ENCODE measurements at regions not wholly inside any gene's neighbourhood (a gene's known extent, or its start where the extent isn't known, plus 50 kb on each side); places are given as distances from the start of the nearest gene placed in this dataset.

DNA sequence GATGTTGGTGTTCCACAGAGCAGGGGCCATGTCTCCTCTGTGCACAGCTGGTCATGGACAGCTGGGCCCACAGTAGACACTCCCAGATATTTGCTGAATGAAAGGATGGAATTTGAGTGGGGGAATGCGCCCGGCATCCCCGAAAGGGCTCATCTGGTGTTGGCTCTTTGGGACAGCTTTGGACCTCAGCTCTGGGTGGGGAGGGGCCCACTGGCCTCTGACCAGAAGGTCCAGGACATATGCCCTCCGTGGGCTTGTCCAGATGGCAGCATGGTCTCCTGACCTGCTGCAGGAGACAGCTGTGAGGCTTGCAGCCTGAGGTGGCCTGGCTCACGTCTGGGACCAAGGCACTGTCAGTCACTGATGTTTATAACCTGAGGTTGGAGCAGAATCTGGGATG is 160.4 kb upstream of the AJAP1 start:
- H3K36me3 ChIP-seq (replicated peaks): no peaks in the 10 kb centered on the region
- in situ Hi-C loops (cut with HindIII; ENCODE audit: low pct_ligation_motif_present, low sequenced_read_pairs): no loop called here
- no peaks in the 10 kb centered on the region for H3K27me3 ChIP-seq (replicated peaks)
- DNase-seq: no peak
- TF ChIP-seq, protein P1, sequence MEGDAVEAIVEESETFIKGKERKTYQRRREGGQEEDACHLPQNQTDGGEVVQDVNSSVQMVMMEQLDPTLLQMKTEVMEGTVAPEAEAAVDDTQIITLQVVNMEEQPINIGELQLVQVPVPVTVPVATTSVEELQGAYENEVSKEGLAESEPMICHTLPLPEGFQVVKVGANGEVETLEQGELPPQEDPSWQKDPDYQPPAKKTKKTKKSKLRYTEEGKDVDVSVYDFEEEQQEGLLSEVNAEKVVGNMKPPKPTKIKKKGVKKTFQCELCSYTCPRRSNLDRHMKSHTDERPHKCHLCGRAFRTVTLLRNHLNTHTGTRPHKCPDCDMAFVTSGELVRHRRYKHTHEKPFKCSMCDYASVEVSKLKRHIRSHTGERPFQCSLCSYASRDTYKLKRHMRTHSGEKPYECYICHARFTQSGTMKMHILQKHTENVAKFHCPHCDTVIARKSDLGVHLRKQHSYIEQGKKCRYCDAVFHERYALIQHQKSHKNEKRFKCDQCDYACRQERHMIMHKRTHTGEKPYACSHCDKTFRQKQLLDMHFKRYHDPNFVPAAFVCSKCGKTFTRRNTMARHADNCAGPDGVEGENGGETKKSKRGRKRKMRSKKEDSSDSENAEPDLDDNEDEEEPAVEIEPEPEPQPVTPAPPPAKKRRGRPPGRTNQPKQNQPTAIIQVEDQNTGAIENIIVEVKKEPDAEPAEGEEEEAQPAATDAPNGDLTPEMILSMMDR (IDR thresholded peaks at IDR 0.05; ENCODE audit: low read depth, low read length, missing control alignments): no peak
- H3K27ac ChIP-seq: no peak overlapping the region
- H3K4me3 ChIP-seq (ENCODE audit: low read depth, low read length): no peak overlapping the region

DNA sequence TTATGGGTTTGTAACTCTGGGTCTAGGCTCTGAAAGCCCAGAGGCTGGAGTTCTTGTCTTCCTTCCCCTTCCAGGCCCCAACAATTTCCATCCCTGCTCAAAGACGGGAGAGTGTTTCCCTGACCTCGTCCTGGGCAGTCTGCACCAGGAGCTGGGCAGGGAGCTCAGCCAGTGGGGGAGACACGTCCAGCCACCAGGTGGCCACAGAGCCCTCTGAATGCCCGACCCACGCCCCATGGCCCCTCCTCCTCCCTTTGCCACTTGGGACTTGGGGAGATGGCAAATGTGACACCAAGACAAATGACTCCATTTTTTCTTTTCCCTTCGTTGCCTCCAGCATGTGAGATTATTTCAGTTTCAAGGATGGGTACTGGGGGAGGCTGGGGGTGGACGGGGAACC is 159.9 kb upstream of the AJAP1 start:
- in situ Hi-C loops (cut with HindIII; ENCODE audit: low pct_ligation_motif_present, low sequenced_read_pairs): no loop called here
- H3K36me3 ChIP-seq (replicated peaks): no peaks in the 10 kb centered on the region
- no peak overlapping the region for H3K4me3 ChIP-seq (ENCODE audit: low read depth, low read length)
- TF ChIP-seq, protein P1 (IDR thresholded peaks at IDR 0.05; ENCODE audit: low read depth, low read length, missing control alignments): no peak
- DNase-seq: no peak
- H3K27ac ChIP-seq: no peak overlapping the region
- H3K27me3 ChIP-seq (replicated peaks): no peaks in the 10 kb centered on the region

DNA sequence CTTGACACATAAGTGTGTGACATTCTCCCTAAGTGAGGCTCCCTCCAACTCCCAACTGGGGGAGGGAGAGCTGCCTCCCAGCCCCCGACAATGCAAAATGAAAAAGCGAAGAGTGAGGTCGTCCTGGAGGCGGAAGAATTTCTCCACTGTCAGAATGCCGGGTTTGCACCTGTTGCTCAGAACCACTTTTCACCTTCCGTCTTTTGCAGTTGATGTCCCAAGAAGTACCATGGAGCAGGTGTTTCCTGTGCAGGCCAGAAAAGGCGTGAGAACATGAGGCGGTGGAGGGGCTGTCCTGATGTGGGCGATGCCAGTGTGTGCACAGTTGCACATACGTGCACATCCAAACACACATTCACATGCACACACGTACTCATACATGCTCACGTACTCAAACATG is 158.6 kb upstream of the AJAP1 start:
- DNase-seq: no peak
- H3K36me3 ChIP-seq (replicated peaks): no peaks in the 10 kb centered on the region
- no peak overlapping the region for H3K27ac ChIP-seq
- TF ChIP-seq, protein P1 (IDR thresholded peaks at IDR 0.05; ENCODE audit: low read depth, low read length, missing control alignments): no peak
- in situ Hi-C loops (cut with HindIII; ENCODE audit: low pct_ligation_motif_present, low sequenced_read_pairs): no loop called here
- H3K27me3 ChIP-seq (replicated peaks): no peaks in the 10 kb centered on the region
- H3K4me3 ChIP-seq (ENCODE audit: low read depth, low read length): no peak overlapping the region

DNA sequence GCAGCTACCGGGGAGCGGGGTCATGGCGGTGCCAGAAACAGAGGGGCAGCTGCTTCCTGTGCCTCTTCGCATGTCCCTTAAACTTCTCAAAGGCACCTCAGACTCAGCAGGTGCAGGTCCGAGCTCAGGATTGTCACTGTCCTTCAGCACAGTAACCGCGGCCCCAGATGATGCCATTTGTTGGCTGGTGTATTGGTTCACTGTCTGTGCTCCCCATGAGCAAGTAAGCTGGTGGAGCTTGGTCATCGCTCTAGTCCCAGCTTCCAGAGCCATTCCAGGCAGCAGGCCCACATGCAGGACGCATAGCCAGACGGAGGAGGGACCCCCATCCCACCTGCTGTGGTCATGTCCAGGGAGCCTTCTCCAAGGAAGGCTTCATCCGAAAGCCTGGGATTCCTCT is 154.0 kb upstream of the AJAP1 start:
- in situ Hi-C loops (cut with HindIII; ENCODE audit: low pct_ligation_motif_present, low sequenced_read_pairs): no loop called here
- no peak overlapping the region for H3K27ac ChIP-seq
- TF ChIP-seq, protein P1 (IDR thresholded peaks at IDR 0.05; ENCODE audit: low read depth, low read length, missing control alignments): no peak
- no peak overlapping the region for H3K4me3 ChIP-seq (ENCODE audit: low read depth, low read length)
- no peaks in the 10 kb centered on the region for H3K27me3 ChIP-seq (replicated peaks)
- DNase-seq: no peak
- no peaks in the 10 kb centered on the region for H3K36me3 ChIP-seq (replicated peaks)

DNA sequence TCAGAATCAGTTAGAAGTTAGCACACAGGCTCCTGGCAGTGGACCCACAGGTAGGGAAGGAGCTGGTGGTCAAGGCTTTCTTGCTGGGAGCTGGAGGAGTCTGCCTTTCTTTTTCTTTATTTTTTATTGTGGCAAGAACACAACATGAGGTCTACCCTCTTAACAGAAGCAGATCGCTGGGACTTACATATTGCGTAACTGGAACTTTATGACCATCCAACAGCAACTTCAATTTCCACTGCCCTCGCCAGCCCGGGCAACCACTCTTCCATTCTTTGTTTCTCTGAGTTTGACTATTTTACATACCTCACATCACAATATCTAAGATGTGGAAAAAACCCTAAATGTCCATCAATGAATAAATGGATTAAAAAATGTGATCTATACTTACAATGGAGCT is 147.8 kb upstream of the AJAP1 start:
- no peak overlapping the region for H3K27ac ChIP-seq
- no peaks in the 10 kb centered on the region for H3K36me3 ChIP-seq (replicated peaks)
- TF ChIP-seq, protein P1 (IDR thresholded peaks at IDR 0.05; ENCODE audit: low read depth, low read length, missing control alignments): no peak
- in situ Hi-C loops (cut with HindIII; ENCODE audit: low pct_ligation_motif_present, low sequenced_read_pairs): no loop called here
- no peaks in the 10 kb centered on the region for H3K27me3 ChIP-seq (replicated peaks)
- no peak overlapping the region for H3K4me3 ChIP-seq (ENCODE audit: low read depth, low read length)
- no peak for DNase-seq

DNA sequence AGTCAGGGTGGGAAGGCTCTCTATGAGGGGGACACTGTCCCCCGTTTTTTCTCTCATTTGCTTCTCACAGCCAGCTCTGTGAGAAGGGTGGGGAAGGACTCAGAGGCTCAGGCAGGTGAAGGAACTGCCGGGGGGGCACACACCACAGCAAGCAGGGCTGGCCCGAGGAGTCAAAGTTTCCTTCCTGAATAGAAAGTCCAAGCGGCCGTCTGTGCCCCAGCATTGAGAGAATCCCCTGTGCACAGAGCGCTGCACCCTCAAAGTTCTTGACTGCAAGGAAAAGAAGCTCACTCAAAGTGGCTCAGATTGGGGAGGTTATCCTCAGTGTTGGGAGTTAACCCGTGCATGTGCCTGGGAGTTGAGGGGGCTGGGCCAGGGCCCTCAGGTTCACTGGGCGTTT is 145.2 kb upstream of the AJAP1 start:
- Histone ChIP-seq H3K27ac (no peak overlapping the region), H3K4me3 (ENCODE audit: low read depth, low read length) (no peak overlapping the region), H3K27me3 (replicated peaks) (no peaks in the 10 kb centered on the region), H3K36me3 (replicated peaks) (no peaks in the 10 kb centered on the region)
- TF ChIP-seq, protein P1 (IDR thresholded peaks at IDR 0.05; ENCODE audit: low read depth, low read length, missing control alignments): no peak
- in situ Hi-C loops (cut with HindIII; ENCODE audit: low pct_ligation_motif_present, low sequenced_read_pairs): no loop called here
- DNase-seq: no peak

Measured in brain microvascular endothelial cell (primary cell).